Kidney (tissue), 13 donors: ENCODE measurements at regions not wholly inside any gene's neighbourhood (a gene's known extent, or its start where the extent isn't known, plus 50 kb on each side); places are given as distances from the start of the nearest gene placed in this dataset.

ENCODE experiments used
- DNase-seq, 5 donors: peaks; one replicate each; pipeline ENCODE4 v3.0.0-alpha.2; 2013 to 2020
- FAIRE-seq: peaks from 2 replicates; lab custom pipeline; 2012; peaks lifted over from hg19 to GRCh38; lab: Jason Lieb, UNC
- H3K27ac ChIP-seq, 2 donors: one replicate each; pipeline ENCODE4 v1.7.0; 2013; ENCODE audit warnings: low read depth in 2 of 2, low read length in 2 of 2, inconsistent platforms in 1 of 2
- H3K27me3 ChIP-seq: one replicate; pipeline ENCODE4 v1.7.1; 2013; ENCODE audit warnings: low read length, inconsistent platforms; ENCODE audit not compliant: control insufficient read depth, insufficient read depth
- H3K36me3 ChIP-seq, 3 donors: one replicate each; pipeline versions ENCODE4 v1.7.0 to v1.7.1; 2013; ENCODE audit warnings: low read length in 3 of 3, control low read depth in 1 of 3, inconsistent platforms in 1 of 3; ENCODE audit not compliant: insufficient read depth in 3 of 3, control insufficient read depth in 2 of 3
- H3K4me1 ChIP-seq, 3 donors: one replicate each; pipeline versions ENCODE4 v1.7.0 to v1.7.1; 2013; ENCODE audit warnings: low read length in 3 of 3, inconsistent platforms in 1 of 3, low read depth in 1 of 3; ENCODE audit not compliant: control insufficient read depth in 2 of 3, insufficient read depth in 2 of 3
- H3K4me3 ChIP-seq, 3 donors: one replicate each; pipeline versions ENCODE4 v1.7.0 to v1.8.1; 2013; ENCODE audit warnings: low read length in 3 of 3, control low read depth in 1 of 3, inconsistent platforms in 1 of 3
- H3K9ac ChIP-seq, 3 donors: one replicate each; pipeline versions ENCODE4 v1.7.0 to v1.7.1; 2013; ENCODE audit warnings: low read length in 3 of 3, control low read depth in 1 of 3, inconsistent platforms in 1 of 3
- H3K9me3 ChIP-seq, 3 donors: one replicate each; pipeline versions ENCODE4 v1.7.0 to v1.7.1; 2013; ENCODE audit warnings: low read length in 3 of 3, control low read depth in 1 of 3, inconsistent platforms in 1 of 3; ENCODE audit not compliant: control insufficient read depth in 2 of 3, insufficient read depth in 1 of 3
- intact Hi-C: fragments of 100-400 bp; cut with DNase I; formaldehyde crosslinking; loops from one replicate; pipeline ENCODE4 v1.11.1; 2022
- TF ChIP-seq, protein P1 (sequence below): IDR thresholded peaks from 3 replicates; pipeline ENCODE4 v1.5.1; 2012; ENCODE audit warnings: mild to moderate bottlenecking, moderate library complexity, borderline replicate concordance; ENCODE audit not compliant: insufficient read depth; ENCODE audit errors: extremely low read depth
- donor health status: control.
- donor health status: control.
- donor health status: control.
- donor health status: control.
- donor health status: control.
- donor health status: DM: yes; HTN: yes; CAD: no.
- donor health status: Normal renal cell carcinoma (clear cell type).

DNA sequence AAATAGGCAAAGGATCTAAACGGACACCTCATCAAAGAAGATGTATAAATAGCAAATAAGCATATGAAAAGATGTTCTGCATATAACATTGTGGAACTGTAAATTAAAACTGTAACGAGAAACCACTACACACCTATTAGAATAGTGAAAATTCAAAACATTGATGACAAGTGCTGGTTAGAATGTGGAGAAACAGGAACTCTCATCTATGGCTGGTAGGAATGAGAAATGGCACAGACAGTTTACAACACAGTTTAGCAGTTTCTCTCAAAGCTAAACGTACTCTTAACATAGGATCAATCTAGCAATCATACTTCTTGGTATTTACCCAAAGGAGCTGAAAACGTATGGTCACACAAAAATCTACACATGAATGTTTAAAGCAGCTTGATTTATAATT is 126.2 kb downstream of the TRIB2 start:
- DNase-seq (no peak), FAIRE-seq (no peak)
- no peaks in the 10 kb centered on the region for H3K27me3 ChIP-seq
- no peaks in the 10 kb centered on the region for H3K36me3 ChIP-seq
- intact Hi-C loops, result no loop called here
- H3K9me3 ChIP-seq, result no peaks in the 10 kb centered on the region
- TF ChIP-seq, protein P1, sequence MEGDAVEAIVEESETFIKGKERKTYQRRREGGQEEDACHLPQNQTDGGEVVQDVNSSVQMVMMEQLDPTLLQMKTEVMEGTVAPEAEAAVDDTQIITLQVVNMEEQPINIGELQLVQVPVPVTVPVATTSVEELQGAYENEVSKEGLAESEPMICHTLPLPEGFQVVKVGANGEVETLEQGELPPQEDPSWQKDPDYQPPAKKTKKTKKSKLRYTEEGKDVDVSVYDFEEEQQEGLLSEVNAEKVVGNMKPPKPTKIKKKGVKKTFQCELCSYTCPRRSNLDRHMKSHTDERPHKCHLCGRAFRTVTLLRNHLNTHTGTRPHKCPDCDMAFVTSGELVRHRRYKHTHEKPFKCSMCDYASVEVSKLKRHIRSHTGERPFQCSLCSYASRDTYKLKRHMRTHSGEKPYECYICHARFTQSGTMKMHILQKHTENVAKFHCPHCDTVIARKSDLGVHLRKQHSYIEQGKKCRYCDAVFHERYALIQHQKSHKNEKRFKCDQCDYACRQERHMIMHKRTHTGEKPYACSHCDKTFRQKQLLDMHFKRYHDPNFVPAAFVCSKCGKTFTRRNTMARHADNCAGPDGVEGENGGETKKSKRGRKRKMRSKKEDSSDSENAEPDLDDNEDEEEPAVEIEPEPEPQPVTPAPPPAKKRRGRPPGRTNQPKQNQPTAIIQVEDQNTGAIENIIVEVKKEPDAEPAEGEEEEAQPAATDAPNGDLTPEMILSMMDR, result no peak
- no peak overlapping the region for H3K27ac ChIP-seq
- H3K4me1 ChIP-seq, result no peaks in the 10 kb centered on the region
- H3K9ac ChIP-seq, result no peak overlapping the region
- H3K4me3 ChIP-seq, result no peak overlapping the region

DNA sequence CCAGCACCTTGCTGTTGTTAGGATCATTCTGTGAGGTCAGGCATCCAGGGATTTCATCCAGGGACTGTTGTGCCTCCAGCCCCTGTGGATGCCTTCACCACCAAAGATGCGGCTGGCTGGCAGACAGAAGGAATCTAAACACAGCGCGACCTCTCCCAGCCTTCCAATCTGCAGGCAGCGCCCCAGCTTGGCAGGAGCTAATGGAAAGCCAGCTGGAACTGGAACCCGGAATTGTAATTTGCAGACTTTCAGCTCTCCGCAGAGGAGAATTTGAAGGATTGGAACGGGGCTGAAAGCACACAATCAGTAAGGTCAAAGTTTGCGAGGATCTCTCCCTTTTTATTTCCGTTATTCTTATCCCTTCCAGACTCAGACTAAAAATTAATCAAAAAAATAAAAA is 127.8 kb downstream of the TRIB2 start:
- no peak overlapping the region for H3K27ac ChIP-seq
- H3K9ac ChIP-seq, result no peak overlapping the region
- DNase-seq (no peak), FAIRE-seq (no peak)
- no peaks in the 10 kb centered on the region for H3K9me3 ChIP-seq
- TF ChIP-seq, protein P1, result no peak
- H3K36me3 ChIP-seq, result no peaks in the 10 kb centered on the region
- H3K27me3 ChIP-seq, result no peaks in the 10 kb centered on the region
- intact Hi-C loops, result no loop called here
- no peak overlapping the region for H3K4me3 ChIP-seq
- no peaks in the 10 kb centered on the region for H3K4me1 ChIP-seq

DNA sequence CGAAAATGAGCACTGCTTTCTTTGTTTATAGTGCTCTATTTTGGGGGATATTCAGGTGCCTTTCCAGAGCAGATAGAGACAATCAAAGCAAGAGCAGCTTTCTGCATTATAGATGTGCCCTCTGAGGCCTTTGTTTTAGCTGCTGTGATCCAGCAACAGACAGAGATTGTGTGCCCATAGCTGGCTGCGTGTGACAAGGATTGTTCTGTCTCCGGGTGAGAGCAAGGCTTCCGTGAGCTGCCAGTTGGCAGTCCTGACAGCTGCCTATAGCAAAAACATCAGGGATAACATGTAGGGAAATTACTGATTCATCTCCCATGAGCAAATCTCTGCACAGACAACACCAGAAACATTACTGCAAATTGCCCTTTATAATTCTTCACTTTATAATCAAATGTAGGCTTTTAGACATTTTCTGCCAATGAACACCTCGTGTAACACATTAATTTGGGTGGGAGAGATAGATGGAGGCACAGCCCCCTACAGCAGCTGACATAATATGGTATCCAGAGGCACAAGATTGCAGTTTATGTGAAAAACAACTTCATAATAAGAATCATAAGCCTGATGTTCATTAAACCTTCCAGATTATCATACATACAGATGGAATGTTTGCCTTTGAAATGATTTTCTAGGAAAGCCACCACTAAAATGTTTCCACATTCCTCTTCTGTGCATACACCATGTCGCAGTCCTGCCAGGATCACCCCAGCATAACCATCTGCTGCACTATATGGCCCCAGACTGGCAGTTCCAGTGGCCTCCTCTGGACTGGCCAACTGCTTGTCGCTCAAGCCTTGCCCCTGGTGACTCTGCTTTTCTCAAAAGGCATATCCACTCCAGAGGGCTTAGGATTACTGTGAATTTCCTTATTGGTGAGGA is 131.2 kb downstream of the TRIB2 start:
- Histone ChIP-seq H3K4me3 (no peak overlapping the region), H3K27ac (no peak overlapping the region), H3K36me3 (no peaks in the 10 kb centered on the region), H3K27me3 (no peaks in the 10 kb centered on the region), H3K9ac (no peak overlapping the region), H3K9me3 (no peaks in the 10 kb centered on the region), H3K4me1 (no peaks in the 10 kb centered on the region)
- intact Hi-C loops, result no loop called here
- FAIRE-seq (no peak), DNase-seq (no peak)
- TF ChIP-seq, protein P1, result no peak
